Gastrocnemius medialis (tissue), 4 donors: ENCODE measurements at regions not wholly inside any gene's neighbourhood (a gene's known extent, or its start where the extent isn't known, plus 50 kb on each side); places are given as distances from the start of the nearest gene placed in this dataset.

Source experiments
- ATAC-seq, 2 donors: fragments of 150-250 bp; one replicate each; pipeline ENCODE4 v1.9.1; 2016
- DNase-seq, 2 donors: peaks; one replicate each; pipeline ENCODE4 v3.0.0-alpha.2; 2019
- H3K27ac ChIP-seq, 4 donors: fragments of 200-600 bp; sonication (generic); 1 replicate in 1 of 4; 2 replicates in 3 of 4; pipeline ENCODE4 v1.5.1; 2016 to 2018; ENCODE audit warnings: mild to moderate bottlenecking in 2 of 4, moderate library complexity in 1 of 4
- H3K27me3 ChIP-seq, 3 donors: fragments of 200-600 bp; sonication (generic) in 2 of 3; 1 replicate in 1 of 3; 2 replicates in 2 of 3; pipeline versions ENCODE4 v1.5.1 to v1.6.0; 2016 to 2019; ENCODE audit warnings: mild to moderate bottlenecking in 1 of 3, moderate library complexity in 1 of 3
- H3K36me3 ChIP-seq, 2 donors: fragments of 200-600 bp; sonication (generic) in 1 of 2; one replicate each; pipeline ENCODE4 v1.5.1; 2017 to 2018
- H3K4me1 ChIP-seq, 2 donors: fragments of 200-600 bp; sonication (generic) in 1 of 2; one replicate each; pipeline ENCODE4 v1.5.1; 2016 to 2017; ENCODE audit warnings: mild to moderate bottlenecking in 2 of 2
- H3K4me3 ChIP-seq, 4 donors: fragments of 200-600 bp; sonication (generic) in 3 of 4; 1 replicate in 1 of 4; 2 replicates in 3 of 4; pipeline ENCODE4 v1.5.1; 2016 to 2019; ENCODE audit warnings: mild to moderate bottlenecking in 2 of 4
- H3K9me3 ChIP-seq, 3 donors: fragments of 200-600 bp; sonication (generic) in 2 of 3; 1 replicate in 1 of 3; 2 replicates in 2 of 3; pipeline ENCODE4 v1.5.1; 2016 to 2019
- POLR2A ChIP-seq, 2 donors: fragments of 450-650 bp; IDR thresholded peaks; one replicate each; pipeline ENCODE4 v1.6.1; 2017; ENCODE audit warnings: antibody characterized with exemption in 2 of 2, mild to moderate bottlenecking in 2 of 2, moderate library complexity in 2 of 2
- in situ Hi-C, 4 donors: fragments of 200-750 bp; cut with MboI; loops; one replicate each; pipeline versions ENCODE4 v1.15.0 to v1.8.0; 2017; ENCODE audit warnings: low sequenced_read_pairs in 4 of 4
- intact Hi-C: fragments of 100-400 bp; cut with DNase I; formaldehyde crosslinking; loops from one replicate; pipeline ENCODE4 v1.15.1; 2023; ENCODE audit warnings: low total_unique reads
- TF ChIP-seq, protein P1 (sequence below), 5 experiments: fragments of 450-650 bp in 3 of 5; fragments of 200-600 bp in 2 of 5; sonication (generic) in 2 of 5; IDR thresholded peaks in 4 of 5; conservative IDR thresholded peaks in 1 of 5; 1 replicate in 4 of 5; 2 replicates in 1 of 5; pipeline ENCODE4 v1.5.1; 2016 to 2019; ENCODE audit warnings: antibody characterized with exemption in 5 of 5, mild to moderate bottlenecking in 3 of 5, moderate library complexity in 3 of 5

DNA sequence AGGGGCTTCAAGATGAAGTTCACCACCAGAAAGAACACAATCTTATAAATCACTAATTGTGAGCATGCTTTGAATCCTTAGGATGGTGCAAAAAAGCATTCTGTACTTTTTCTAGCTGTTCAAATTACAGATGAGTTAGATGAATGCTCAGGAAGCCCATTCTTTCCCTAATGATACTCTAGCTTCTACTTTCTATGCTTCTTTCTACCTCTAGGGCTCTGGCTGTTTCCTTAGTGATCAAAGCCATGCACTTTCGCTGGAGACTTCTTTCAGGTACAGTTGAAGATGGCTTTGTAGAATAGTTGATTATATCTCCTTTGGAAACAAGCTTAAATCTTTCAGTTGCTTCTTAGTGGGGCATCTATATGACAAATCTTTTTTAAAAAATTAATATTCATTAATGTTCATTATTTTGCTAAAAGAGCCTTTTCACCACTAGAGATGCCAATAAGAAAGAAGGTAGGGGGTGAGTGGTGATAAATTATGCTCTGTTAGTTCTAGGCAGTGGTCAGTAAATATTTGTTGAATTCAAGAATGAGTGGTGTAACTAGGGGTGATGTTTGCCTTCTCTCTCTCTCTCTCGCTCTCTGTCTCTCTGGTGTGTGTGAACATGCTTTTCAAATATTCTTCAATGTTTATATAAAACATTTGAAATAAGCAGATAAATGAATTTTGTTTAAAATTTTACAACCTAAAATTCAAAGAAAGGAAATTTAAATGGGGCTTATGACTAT, 169.4 kb downstream of the GLUD2 start:
- intact Hi-C loops (no loop called here), in situ Hi-C loops (no loop called here)
- Histone ChIP-seq H3K27me3 (no peaks in the 10 kb centered on the region), H3K27ac (no peak overlapping the region), H3K4me1 (no peaks in the 10 kb centered on the region), H3K4me3 (no peak overlapping the region), H3K36me3 (no peaks in the 10 kb centered on the region), H3K9me3 (no peaks in the 10 kb centered on the region)
- TF ChIP-seq, protein P1, sequence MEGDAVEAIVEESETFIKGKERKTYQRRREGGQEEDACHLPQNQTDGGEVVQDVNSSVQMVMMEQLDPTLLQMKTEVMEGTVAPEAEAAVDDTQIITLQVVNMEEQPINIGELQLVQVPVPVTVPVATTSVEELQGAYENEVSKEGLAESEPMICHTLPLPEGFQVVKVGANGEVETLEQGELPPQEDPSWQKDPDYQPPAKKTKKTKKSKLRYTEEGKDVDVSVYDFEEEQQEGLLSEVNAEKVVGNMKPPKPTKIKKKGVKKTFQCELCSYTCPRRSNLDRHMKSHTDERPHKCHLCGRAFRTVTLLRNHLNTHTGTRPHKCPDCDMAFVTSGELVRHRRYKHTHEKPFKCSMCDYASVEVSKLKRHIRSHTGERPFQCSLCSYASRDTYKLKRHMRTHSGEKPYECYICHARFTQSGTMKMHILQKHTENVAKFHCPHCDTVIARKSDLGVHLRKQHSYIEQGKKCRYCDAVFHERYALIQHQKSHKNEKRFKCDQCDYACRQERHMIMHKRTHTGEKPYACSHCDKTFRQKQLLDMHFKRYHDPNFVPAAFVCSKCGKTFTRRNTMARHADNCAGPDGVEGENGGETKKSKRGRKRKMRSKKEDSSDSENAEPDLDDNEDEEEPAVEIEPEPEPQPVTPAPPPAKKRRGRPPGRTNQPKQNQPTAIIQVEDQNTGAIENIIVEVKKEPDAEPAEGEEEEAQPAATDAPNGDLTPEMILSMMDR (IDR thresholded peaks at IDR 0.05 in 4 of 5, conservative IDR thresholded peaks at IDR 0.05 in 1 of 5): no peak
- no peak for TF ChIP-seq POLR2A (IDR thresholded peaks at IDR 0.05)
- ATAC-seq: no peak
- no peak for DNase-seq

DNA sequence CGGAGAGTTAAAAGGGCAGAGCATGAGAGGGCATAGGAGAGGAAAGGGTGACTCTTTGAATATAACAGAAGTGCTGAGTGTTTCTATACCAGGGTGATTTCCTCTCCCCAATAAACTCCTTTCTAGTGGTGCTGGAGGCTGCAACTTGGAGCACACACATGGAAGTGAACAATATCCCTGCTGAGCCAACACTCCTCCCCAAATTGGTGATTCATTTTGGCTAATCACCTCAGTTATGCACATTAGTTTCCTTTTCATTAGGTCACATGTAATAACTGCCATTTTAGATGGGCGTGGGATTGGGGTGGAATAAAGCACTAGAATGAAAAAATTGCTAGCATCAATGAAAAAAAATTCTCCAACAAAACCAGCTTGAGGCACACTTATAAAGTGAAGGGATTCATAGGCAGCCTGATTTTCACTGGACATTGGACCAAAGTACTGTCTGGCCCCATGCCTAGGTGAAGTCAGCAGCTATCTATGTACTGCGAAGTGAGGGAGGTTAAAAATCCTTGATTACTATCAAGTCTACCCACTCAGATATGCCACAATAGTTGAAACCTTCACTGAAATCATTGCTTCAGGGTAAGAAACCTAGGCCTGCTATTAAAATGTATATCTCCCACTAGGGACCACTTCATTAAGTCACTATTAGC, 174.0 kb downstream of the GLUD2 start:
- no peaks in the 10 kb centered on the region for H3K4me1 ChIP-seq
- in situ Hi-C loops: no loop called here
- TF ChIP-seq, protein P1 (IDR thresholded peaks at IDR 0.05 in 4 of 5, conservative IDR thresholded peaks at IDR 0.05 in 1 of 5): no peak
- no peak for TF ChIP-seq POLR2A (IDR thresholded peaks at IDR 0.05)
- intact Hi-C loops: no loop called here
- no peak overlapping the region for H3K27ac ChIP-seq
- no peak overlapping the region for H3K4me3 ChIP-seq
- H3K9me3 ChIP-seq: no peaks in the 10 kb centered on the region
- H3K27me3 ChIP-seq: no peaks in the 10 kb centered on the region
- DNase-seq (no peak), ATAC-seq (no peak)
- no peaks in the 10 kb centered on the region for H3K36me3 ChIP-seq

- no peaks in the 10 kb centered on the region for H3K9me3 ChIP-seq
- H3K4me3 ChIP-seq: no peak overlapping the region
- intact Hi-C loops: no loop called here
- no peaks in the 10 kb centered on the region for H3K36me3 ChIP-seq
- no peaks in the 10 kb centered on the region for H3K27me3 ChIP-seq
- no peaks in the 10 kb centered on the region for H3K4me1 ChIP-seq
- H3K27ac ChIP-seq: no peak overlapping the region
- TF ChIP-seq, protein P1 (IDR thresholded peaks at IDR 0.05 in 4 of 5, conservative IDR thresholded peaks at IDR 0.05 in 1 of 5): no peak
- no peak for TF ChIP-seq POLR2A (IDR thresholded peaks at IDR 0.05)
- in situ Hi-C loops: no loop called here
- DNase-seq (no peak), ATAC-seq (no peak)
Measured at GRCh38 chrX:121227888-121228287, 180.5 kb downstream of the GLUD2 start.

DNA sequence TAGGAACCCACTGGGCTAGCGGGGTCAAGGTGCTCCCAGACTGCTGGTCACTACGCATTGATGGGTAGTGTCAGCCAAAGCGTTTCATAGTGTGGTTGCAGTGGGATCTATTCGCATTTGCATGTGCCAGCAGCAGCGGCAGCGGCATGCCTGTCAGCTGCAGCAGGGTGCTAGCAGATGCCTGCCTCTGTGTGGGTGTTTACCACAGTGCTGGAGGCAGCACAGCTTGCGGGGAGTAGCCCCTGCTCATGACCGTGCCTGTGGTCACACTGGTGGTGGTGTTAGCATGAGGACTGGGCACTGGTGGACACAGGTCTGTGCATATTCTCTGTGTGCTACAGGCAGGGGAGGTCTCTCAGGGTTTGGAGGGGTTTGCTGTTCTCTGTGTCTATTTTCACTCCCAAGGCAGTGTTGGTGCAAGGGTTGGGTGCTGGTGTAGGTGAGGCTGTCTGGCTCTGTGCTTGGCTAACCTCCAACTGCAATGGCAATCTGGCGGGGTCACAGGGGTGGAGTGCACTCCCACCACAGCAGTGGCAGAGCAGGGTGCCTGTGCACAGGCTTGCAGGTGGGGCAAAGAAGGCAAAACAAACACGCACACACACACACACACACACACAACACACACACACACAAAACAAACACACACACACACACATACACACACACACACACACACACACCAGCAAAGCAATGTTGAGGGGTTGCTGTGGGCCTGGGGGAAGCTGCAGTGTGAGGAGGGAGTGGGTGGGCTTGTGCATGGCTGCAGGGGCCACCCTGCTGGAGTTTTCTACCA, 184.4 kb downstream of the GLUD2 start:
- TF ChIP-seq POLR2A (IDR thresholded peaks at IDR 0.05): no peak
- TF ChIP-seq, protein P1 (IDR thresholded peaks at IDR 0.05 in 4 of 5, conservative IDR thresholded peaks at IDR 0.05 in 1 of 5): no peak
- ATAC-seq: no peak

More for the DNA sequence above, 184.4 kb downstream of the GLUD2 start:
- DNase-seq: no peak
- H3K4me1 ChIP-seq: no peaks in the 10 kb centered on the region
- intact Hi-C loops: no loop called here
- H3K9me3 ChIP-seq: no peaks in the 10 kb centered on the region
- no peaks in the 10 kb centered on the region for H3K36me3 ChIP-seq
- in situ Hi-C loops: no loop called here
- no peaks in the 10 kb centered on the region for H3K27me3 ChIP-seq
- no peak overlapping the region for H3K27ac ChIP-seq
- no peak overlapping the region for H3K4me3 ChIP-seq
